RWPE2 (cell line): ENCODE measurements at regions not wholly inside any gene's neighbourhood (a gene's known extent, or its start where the extent isn't known, plus 50 kb on each side); places are given as distances from the start of the nearest gene placed in this dataset.
A peak's percentile ranks its signal among the peaks of the same experiment; 100 is the strongest.

Experiments used
- ATAC-seq: fragments of 200-7000 bp; cut with Tn5 transposase; 3 replicates; pipeline ENCODE4 v1.9.1; 2021; ENCODE audit warnings: low read depth
- DNase-seq: peaks from one replicate; pipeline ENCODE4 v3.0.0-alpha.2; 2020; ENCODE audit warnings: low spot score
- H3K27ac ChIP-seq: fragments of 450-650 bp; 2 replicates; pipeline ENCODE4 v1.5.1; 2017; ENCODE audit warnings: mild to moderate bottlenecking; ENCODE audit not compliant: poor library complexity, severe bottlenecking
- H3K27me3 ChIP-seq: fragments of 250-450 bp; sonication (Bioruptor Pico); 2 replicates; pipeline ENCODE4 v1.5.1; 2021; ENCODE audit warnings: mild to moderate bottlenecking, moderate library complexity; ENCODE audit not compliant: insufficient read depth, poor library complexity, severe bottlenecking
- H3K36me3 ChIP-seq: fragments of 250-450 bp; sonication (Bioruptor Pico); 2 replicates; pipeline ENCODE4 v1.5.1; 2020; ENCODE audit warnings: low read depth, mild to moderate bottlenecking, moderate library complexity
- H3K4me1 ChIP-seq: fragments of 250-450 bp; sonication (Bioruptor Pico); 2 replicates; pipeline ENCODE4 v1.5.1; 2021; ENCODE audit warnings: mild to moderate bottlenecking, moderate library complexity; ENCODE audit not compliant: insufficient read depth, poor library complexity, severe bottlenecking
- H3K4me3 ChIP-seq: fragments of 250-450 bp; sonication (Bioruptor Pico); 2 replicates; pipeline ENCODE4 v1.5.1; 2021; ENCODE audit warnings: mild to moderate bottlenecking, moderate library complexity; ENCODE audit not compliant: severe bottlenecking
- H3K9me3 ChIP-seq: fragments of 250-450 bp; sonication (Bioruptor Pico); 2 replicates; pipeline ENCODE4 v1.5.1; 2021; ENCODE audit warnings: mild to moderate bottlenecking, moderate library complexity; ENCODE audit not compliant: severe bottlenecking
- TF ChIP-seq, protein P1 (sequence below): fragments of 450-650 bp; IDR thresholded peaks from one replicate; pipeline ENCODE4 v1.5.1; 2017; ENCODE audit warnings: mild to moderate bottlenecking, moderate library complexity; ENCODE audit not compliant: poor library complexity, severe bottlenecking

DNA sequence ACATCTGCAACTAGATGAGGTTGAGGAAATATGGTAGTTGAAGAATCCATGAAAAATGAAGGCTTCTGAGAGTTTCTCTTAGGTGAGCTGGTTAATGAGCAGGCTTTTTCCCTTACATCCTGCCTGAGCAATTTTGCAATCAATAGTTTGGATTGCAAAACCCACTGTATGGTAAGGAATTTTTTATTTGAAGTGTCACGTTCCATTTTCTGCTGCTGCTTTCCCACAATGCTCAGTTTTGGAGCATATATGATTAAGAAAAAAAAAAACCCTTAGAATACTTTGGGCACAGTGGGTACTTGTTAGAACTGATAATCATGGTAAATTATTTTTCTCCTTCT lies 144.2 kb downstream of the PCSK1 start:
- H3K27me3 ChIP-seq: no peaks in the 10 kb centered on the region
- H3K27ac ChIP-seq: peak overlapping the region; percentile 89
- no peak for DNase-seq
- TF ChIP-seq, protein P1, sequence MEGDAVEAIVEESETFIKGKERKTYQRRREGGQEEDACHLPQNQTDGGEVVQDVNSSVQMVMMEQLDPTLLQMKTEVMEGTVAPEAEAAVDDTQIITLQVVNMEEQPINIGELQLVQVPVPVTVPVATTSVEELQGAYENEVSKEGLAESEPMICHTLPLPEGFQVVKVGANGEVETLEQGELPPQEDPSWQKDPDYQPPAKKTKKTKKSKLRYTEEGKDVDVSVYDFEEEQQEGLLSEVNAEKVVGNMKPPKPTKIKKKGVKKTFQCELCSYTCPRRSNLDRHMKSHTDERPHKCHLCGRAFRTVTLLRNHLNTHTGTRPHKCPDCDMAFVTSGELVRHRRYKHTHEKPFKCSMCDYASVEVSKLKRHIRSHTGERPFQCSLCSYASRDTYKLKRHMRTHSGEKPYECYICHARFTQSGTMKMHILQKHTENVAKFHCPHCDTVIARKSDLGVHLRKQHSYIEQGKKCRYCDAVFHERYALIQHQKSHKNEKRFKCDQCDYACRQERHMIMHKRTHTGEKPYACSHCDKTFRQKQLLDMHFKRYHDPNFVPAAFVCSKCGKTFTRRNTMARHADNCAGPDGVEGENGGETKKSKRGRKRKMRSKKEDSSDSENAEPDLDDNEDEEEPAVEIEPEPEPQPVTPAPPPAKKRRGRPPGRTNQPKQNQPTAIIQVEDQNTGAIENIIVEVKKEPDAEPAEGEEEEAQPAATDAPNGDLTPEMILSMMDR: no peak
- no peak overlapping the region for H3K4me3 ChIP-seq
- no peaks in the 10 kb centered on the region for H3K36me3 ChIP-seq
- peaks cover 24% of the 10 kb centered on the region for H3K4me1 ChIP-seq
- peak; percentile 85 for ATAC-seq
- H3K9me3 ChIP-seq: no peaks in the 10 kb centered on the region

DNA sequence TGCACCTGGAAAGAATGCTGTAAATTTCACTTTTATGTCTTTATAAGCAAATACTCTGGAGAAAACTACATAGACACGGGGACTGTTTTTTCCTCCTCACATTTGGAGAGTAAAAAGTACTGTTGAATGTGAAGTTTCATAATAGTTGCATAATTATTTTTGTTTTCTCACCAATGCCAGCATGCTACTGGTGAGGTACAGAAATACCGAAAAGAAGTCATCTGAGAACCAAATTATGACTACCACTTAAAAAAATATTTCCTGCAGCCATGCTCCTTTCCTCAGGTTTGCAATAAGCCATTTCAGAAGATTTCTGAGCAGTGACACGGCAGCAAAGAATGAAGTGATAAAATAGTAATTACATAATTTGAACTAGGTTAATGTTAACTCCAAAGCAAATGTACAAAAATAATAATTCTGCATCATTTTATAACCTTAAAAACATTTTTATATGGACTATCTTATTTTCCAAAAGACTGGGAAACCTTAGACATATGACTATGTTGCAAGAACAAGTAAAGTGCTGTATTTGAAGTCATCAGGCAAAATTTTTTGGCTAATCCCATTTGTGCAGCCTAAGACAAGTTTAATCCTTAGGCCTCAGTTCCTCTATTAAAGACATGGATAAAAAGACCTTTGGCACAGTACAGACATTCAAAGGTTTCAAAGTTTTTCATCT lies 144.7 kb downstream of the PCSK1 start:
- Histone ChIP-seq H3K36me3 (no peaks in the 10 kb centered on the region), H3K4me1 (peaks cover 27% of the 10 kb centered on the region), H3K27me3 (no peaks in the 10 kb centered on the region), H3K4me3 (no peak overlapping the region), H3K9me3 (no peaks in the 10 kb centered on the region), H3K27ac (peak overlapping the region; percentile 89)
- ATAC-seq: peak; percentile 53
- no peak for DNase-seq
- TF ChIP-seq, protein P1: no peak

DNA sequence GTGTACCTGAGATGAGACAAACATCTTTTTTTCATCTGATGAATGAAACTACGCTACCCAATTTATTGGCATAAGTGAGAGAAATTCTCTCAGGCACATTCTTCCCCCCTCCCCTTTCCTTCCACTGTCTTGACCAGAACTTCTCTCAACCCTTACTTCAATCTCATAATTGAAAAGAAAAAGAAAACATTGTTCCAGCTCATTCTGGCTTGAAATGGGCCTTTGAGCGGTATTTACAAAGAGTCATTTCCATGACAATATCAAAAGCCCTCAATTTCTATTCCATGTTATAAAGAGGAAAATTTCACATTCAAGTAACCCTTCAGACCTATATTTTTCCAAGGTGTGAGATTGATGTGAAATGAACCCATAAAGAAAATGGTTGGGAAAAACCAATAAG lies 145.9 kb downstream of the PCSK1 start:
- Histone ChIP-seq H3K27ac (peak overlapping the region; percentile 89), H3K4me1 (peaks cover 28% of the 10 kb centered on the region), H3K4me3 (no peak overlapping the region), H3K36me3 (no peaks in the 10 kb centered on the region), H3K27me3 (no peaks in the 10 kb centered on the region), H3K9me3 (no peaks in the 10 kb centered on the region)
- TF ChIP-seq, protein P1: no peak
- DNase-seq: no peak
- no peak for ATAC-seq

DNA sequence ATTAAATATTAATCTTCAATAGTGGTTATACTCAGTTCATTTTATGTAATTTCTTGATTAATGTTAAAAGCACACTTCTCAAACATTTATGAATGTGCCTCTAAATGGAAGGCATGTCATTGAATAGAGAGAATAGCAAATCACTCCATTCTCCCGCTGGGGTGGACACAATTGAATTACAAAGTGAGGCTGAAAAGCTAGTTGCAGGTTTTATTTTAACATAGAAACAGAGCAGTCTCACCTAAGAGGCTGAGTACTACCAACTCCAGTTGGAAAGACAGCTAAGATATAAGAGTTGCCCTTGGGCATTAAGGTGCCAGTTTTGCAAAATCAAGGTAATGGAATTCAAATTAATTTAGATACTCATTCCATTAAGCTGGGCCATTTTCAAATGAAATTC lies 147.2 kb downstream of the PCSK1 start:
- no peak for ATAC-seq
- no peak overlapping the region for H3K4me3 ChIP-seq
- H3K36me3 ChIP-seq: no peaks in the 10 kb centered on the region
- TF ChIP-seq, protein P1: no peak
- H3K27ac ChIP-seq: no peak overlapping the region
- no peak for DNase-seq
- peaks cover 35% of the 10 kb centered on the region for H3K4me1 ChIP-seq
- no peaks in the 10 kb centered on the region for H3K9me3 ChIP-seq
- no peaks in the 10 kb centered on the region for H3K27me3 ChIP-seq

DNA sequence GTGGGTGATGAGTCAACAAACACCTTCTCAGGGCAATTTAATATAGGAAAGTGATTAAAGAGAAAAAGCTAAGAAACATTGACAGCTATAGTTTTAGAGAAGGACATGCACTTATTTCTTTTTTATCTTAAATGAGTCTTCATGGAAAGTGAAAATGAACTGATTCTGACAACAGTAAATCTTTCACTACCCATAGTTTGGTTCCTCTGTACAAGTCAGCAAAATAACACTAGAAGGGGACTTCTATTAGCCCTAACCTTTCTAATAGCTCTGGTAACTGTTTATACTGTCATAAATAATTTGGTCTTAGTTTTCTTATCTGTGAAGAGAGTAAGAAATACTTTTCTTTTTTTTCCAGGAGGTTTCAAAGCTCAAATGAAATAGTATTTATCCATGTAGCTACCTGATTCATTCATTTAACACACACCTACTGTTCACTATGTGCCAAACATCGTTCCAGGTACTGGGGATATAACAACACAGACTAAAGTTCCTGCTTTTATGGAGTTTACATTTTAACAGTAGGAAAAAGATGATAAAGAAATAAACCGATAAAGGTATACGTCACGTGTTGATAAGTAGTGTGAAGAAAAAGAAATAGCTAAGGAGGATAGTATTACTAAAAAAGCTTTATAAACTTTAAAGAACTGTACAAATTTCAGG lies 148.2 kb downstream of the PCSK1 start:
- Histone ChIP-seq H3K27me3 (no peaks in the 10 kb centered on the region), H3K4me3 (no peak overlapping the region), H3K36me3 (no peaks in the 10 kb centered on the region), H3K27ac (no peak overlapping the region), H3K4me1 (peaks cover 45% of the 10 kb centered on the region), H3K9me3 (no peaks in the 10 kb centered on the region)
- DNase-seq (no peak), ATAC-seq (no peak)
- TF ChIP-seq, protein P1: no peak
